Karpas-422 (cell line): ENCODE measurements at regions not wholly inside any gene's neighbourhood (a gene's known extent, or its start where the extent isn't known, plus 50 kb on each side); places are given as distances from the start of the nearest gene placed in this dataset.

ENCODE experiments used
- DNase-seq: peaks from one replicate; pipeline ENCODE4 v3.0.0-alpha.2; 2015
- H2AFZ ChIP-seq: fragments of 200-600 bp; sonication (generic); 2 replicates; pipeline ENCODE4 v1.6.1; 2014; ENCODE audit warnings: antibody characterized with exemption, low read length, mixed read lengths
- H3K27ac ChIP-seq: fragments of 200-600 bp; sonication (generic); 2 replicates; pipeline ENCODE4 v1.5.1; 2014; ENCODE audit warnings: mild to moderate bottlenecking, low read length, moderate library complexity
- H3K27me3 ChIP-seq: fragments of 200-600 bp; sonication (generic); 2 replicates; pipeline ENCODE4 v1.6.1; 2014; ENCODE audit warnings: low read length, mixed read lengths
- H3K36me3 ChIP-seq: fragments of 200-600 bp; sonication (generic); 2 replicates; pipeline ENCODE4 v1.6.1; 2014; ENCODE audit warnings: low read length, mixed read lengths; ENCODE audit not compliant: insufficient read depth
- H3K4me1 ChIP-seq: fragments of 200-600 bp; sonication (generic); 2 replicates; pipeline ENCODE4 v1.6.1; 2014; ENCODE audit warnings: mild to moderate bottlenecking, low read length, mixed read lengths
- H3K4me2 ChIP-seq: fragments of 200-600 bp; sonication (generic); 2 replicates; pipeline ENCODE4 v1.6.1; 2014; ENCODE audit warnings: low read length, low read depth, mild to moderate bottlenecking; ENCODE audit not compliant: poor library complexity, severe bottlenecking
- H3K4me3 ChIP-seq: fragments of 200-600 bp; sonication (generic); 2 replicates; pipeline ENCODE4 v1.5.1; 2014; ENCODE audit warnings: mild to moderate bottlenecking, antibody characterized with exemption, low read length, mixed read lengths
- H3K79me2 ChIP-seq: fragments of 200-600 bp; sonication (generic); 2 replicates; pipeline ENCODE4 v1.6.1; 2014; ENCODE audit warnings: mild to moderate bottlenecking, low read length, mixed read lengths
- H3K9ac ChIP-seq: fragments of 200-600 bp; sonication (generic); 2 replicates; pipeline ENCODE4 v1.6.0; 2014; ENCODE audit warnings: low read length
- H3K9me2 ChIP-seq: fragments of 200-600 bp; sonication (generic), shearing (Covaris generic); replicated peaks from 2 replicates; pipeline ENCODE4 v1.6.0; 2014; ENCODE audit warnings: mild to moderate bottlenecking, low read length, moderate library complexity; ENCODE audit not compliant: insufficient read depth
- H3K9me3 ChIP-seq: fragments of 300-700, 200-600 bp; sonication (generic); 2 replicates; pipeline ENCODE4 v1.6.1; 2014; ENCODE audit warnings: low read length, mixed read lengths
- H4K20me1 ChIP-seq: fragments of 200-600 bp; sonication (generic); 2 replicates; pipeline ENCODE4 v1.6.1; 2014; ENCODE audit warnings: mild to moderate bottlenecking, antibody characterized with exemption, low read length, low read depth; ENCODE audit not compliant: insufficient read depth

DNA sequence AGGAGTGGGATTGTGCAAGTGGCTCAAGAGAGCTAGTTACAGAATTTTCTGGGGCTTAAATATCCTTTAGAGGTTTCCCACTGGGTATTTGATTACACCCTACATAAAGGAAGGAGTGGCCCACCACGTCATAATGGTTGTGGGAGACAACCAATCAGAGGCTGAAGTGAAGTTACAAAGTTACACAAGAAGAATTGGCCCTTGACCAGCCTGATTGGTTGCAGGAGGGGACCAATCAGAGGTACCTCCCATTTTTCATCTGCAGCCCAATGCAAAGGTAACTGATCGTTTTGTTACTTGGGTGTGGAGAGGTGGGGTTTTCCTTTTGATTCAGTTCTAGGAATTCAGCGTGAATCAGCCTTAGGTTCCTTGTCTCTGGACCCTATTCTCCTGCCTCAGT is 430.5 kb upstream of the FAT3 start:
- Histone ChIP-seq H3K9ac (no peak overlapping the region), H2AFZ (no peak overlapping the region), H3K36me3 (no peaks in the 10 kb centered on the region), H3K79me2 (no peaks in the 10 kb centered on the region), H3K4me2 (no peak overlapping the region), H3K9me3 (peaks cover 74% of the 10 kb centered on the region), H3K27me3 (no peaks in the 10 kb centered on the region), H3K27ac (no peak overlapping the region), H3K4me3 (no peak overlapping the region), H4K20me1 (no peaks in the 10 kb centered on the region), H3K9me2 (no peaks in the 10 kb centered on the region), H3K4me1 (no peaks in the 10 kb centered on the region)
- DNase-seq, result no peak

DNA sequence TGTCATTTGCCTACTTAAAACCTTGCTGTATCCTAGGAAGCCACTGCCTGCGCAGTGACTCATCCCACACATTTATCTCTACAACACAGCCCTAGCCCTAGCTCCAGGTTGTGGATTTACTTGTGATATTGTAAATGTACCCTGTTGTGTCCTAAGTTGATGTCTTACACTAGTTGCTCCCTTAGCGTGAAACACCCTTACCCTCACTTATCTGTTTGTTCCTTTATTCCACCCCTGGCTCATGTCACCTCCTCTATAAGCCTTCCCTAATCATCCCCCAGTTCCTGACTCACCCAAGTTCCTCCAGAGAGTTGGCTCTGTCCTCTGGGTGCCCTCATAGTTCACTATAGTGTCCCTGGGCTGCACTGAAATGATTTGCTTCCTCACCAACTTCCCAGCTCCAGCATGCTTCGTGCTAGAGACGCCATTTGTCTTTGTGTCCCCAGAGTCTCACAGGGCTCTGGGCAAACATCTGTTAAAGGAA is 431.8 kb upstream of the FAT3 start:
- Histone ChIP-seq H3K36me3 (no peaks in the 10 kb centered on the region), H3K4me1 (no peaks in the 10 kb centered on the region), H3K4me3 (no peak overlapping the region), H3K9me2 (no peaks in the 10 kb centered on the region), H3K9ac (no peak overlapping the region), H2AFZ (no peak overlapping the region), H3K4me2 (no peak overlapping the region), H3K79me2 (no peaks in the 10 kb centered on the region), H3K27me3 (no peaks in the 10 kb centered on the region), H4K20me1 (no peaks in the 10 kb centered on the region), H3K27ac (no peak overlapping the region), H3K9me3 (peaks cover 69% of the 10 kb centered on the region)
- DNase-seq, result no peak

DNA sequence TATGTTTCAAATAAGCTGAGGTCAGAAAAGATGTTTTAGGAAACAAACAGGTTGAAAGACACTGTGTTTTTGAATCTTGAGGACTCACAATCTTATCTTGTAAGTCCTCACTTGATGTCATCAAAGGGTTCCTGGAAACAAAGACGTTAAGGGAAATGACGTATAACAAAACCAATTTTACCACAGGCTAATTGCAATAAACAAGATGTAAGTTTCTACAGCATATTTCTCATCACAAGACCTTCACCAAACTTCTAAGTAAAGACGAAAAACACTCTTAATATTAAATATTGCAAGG is 433.5 kb upstream of the FAT3 start:
- Histone ChIP-seq H3K9me3 (peaks cover 70% of the 10 kb centered on the region), H3K4me1 (no peaks in the 10 kb centered on the region), H3K4me3 (no peak overlapping the region), H2AFZ (no peak overlapping the region; the same call in 1 of the 2 replicates), H3K9me2 (no peaks in the 10 kb centered on the region), H3K9ac (no peak overlapping the region), H3K27ac (no peak overlapping the region), H3K79me2 (no peaks in the 10 kb centered on the region), H3K27me3 (no peaks in the 10 kb centered on the region), H4K20me1 (no peaks in the 10 kb centered on the region), H3K4me2 (no peak overlapping the region), H3K36me3 (no peaks in the 10 kb centered on the region)
- no peak for DNase-seq

GRCh38 chr11:91790346-91791170 is 434.1 kb upstream of the FAT3 start:
- H4K20me1 ChIP-seq, result no peaks in the 10 kb centered on the region
- no peaks in the 10 kb centered on the region for H3K4me1 ChIP-seq
- no peaks in the 10 kb centered on the region for H3K27me3 ChIP-seq
- no peak overlapping the region for H3K4me2 ChIP-seq
- H3K9me2 ChIP-seq, result no peaks in the 10 kb centered on the region
- H3K27ac ChIP-seq, result no peak overlapping the region
- H3K9ac ChIP-seq, result no peak overlapping the region
- no peaks in the 10 kb centered on the region for H3K79me2 ChIP-seq
- no peak overlapping the region; the same call in 1 of the 2 replicates for H2AFZ ChIP-seq
- H3K4me3 ChIP-seq, result no peak overlapping the region
- no peaks in the 10 kb centered on the region for H3K36me3 ChIP-seq
- no peak for DNase-seq
- H3K9me3 ChIP-seq, result peaks cover 69% of the 10 kb centered on the region

DNA sequence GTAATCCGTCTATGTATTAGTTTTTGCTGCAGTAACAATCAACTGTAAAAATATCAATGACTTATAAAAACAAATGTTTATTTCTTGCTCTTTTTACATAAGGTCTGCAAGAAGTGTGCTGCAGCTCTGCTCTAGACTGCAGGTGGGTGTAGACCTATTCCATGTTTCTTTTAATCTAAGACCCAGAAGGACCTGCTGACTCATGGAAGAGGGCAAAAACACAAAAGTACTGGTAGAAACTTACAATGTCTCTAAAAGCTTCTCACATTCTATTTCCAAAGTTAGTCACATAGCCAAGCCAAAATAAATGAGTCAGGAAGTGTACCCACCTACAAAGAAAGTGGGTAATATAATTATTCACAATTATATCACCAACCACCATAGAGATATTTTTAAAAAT is 435.9 kb upstream of the FAT3 start:
- Histone ChIP-seq H3K27me3 (no peaks in the 10 kb centered on the region), H3K9ac (no peak overlapping the region), H2AFZ (no peak overlapping the region)

GRCh38 chr11:91786097-91786496 is 438.5 kb upstream of the FAT3 start:
- Histone ChIP-seq H3K9ac (no peak overlapping the region), H4K20me1 (no peaks in the 10 kb centered on the region), H3K27me3 (no peaks in the 10 kb centered on the region), H3K27ac (no peak overlapping the region), H3K4me2 (no peak overlapping the region), H3K36me3 (no peaks in the 10 kb centered on the region), H3K4me3 (no peak overlapping the region), H3K9me2 (no peaks in the 10 kb centered on the region), H3K79me2 (no peaks in the 10 kb centered on the region), H2AFZ (no peak overlapping the region), H3K4me1 (no peaks in the 10 kb centered on the region), H3K9me3 (peaks cover 61% of the 10 kb centered on the region)
- no peak for DNase-seq

More for the DNA sequence above, 435.9 kb upstream of the FAT3 start:
- no peak for DNase-seq
- Histone ChIP-seq H3K79me2 (no peaks in the 10 kb centered on the region), H4K20me1 (no peaks in the 10 kb centered on the region), H3K36me3 (no peaks in the 10 kb centered on the region), H3K9me2 (no peaks in the 10 kb centered on the region), H3K9me3 (peaks cover 66% of the 10 kb centered on the region), H3K27ac (no peak overlapping the region), H3K4me1 (no peaks in the 10 kb centered on the region), H3K4me3 (no peak overlapping the region), H3K4me2 (no peak overlapping the region)

DNA sequence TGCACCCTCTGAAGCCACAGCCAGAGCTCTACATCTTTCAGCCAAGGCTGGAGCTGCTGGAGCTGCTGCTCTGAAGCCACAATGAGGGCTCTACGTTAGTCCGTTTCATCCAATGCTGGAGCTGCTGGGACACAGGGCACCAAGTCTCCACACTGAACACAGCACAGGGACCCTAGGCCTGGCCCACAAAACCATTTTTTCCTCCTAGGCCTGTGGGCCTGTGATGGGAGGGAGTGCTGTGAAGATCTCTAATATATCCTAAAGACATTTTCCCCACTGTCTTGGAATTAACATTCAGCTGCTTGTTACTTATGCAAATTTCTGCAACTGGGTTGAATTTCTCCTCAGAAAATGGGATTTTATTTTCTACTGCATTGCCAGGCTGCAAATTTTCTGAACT is 441.4 kb upstream of the FAT3 start:
- peaks cover 74% of the 10 kb centered on the region for H3K9me3 ChIP-seq
- no peaks in the 10 kb centered on the region for H3K27me3 ChIP-seq
- H3K9ac ChIP-seq, result no peak overlapping the region
- H3K9me2 ChIP-seq, result no peaks in the 10 kb centered on the region
- H3K36me3 ChIP-seq, result no peaks in the 10 kb centered on the region
- no peak overlapping the region for H2AFZ ChIP-seq
- no peak overlapping the region for H3K27ac ChIP-seq
- H3K4me2 ChIP-seq, result no peak overlapping the region
- no peak overlapping the region for H3K4me3 ChIP-seq
- no peaks in the 10 kb centered on the region for H3K79me2 ChIP-seq
- no peaks in the 10 kb centered on the region for H4K20me1 ChIP-seq
- H3K4me1 ChIP-seq, result no peaks in the 10 kb centered on the region
- no peak for DNase-seq

GRCh38 chr11:91778758-91779157 is 445.9 kb upstream of the FAT3 start:
- H3K9ac ChIP-seq, result no peak overlapping the region
- H3K79me2 ChIP-seq, result no peaks in the 10 kb centered on the region
- H3K9me3 ChIP-seq, result peaks cover 77% of the 10 kb centered on the region
- no peaks in the 10 kb centered on the region for H3K27me3 ChIP-seq
- no peak overlapping the region for H3K27ac ChIP-seq
- H3K36me3 ChIP-seq, result no peaks in the 10 kb centered on the region
- no peaks in the 10 kb centered on the region for H4K20me1 ChIP-seq
- no peaks in the 10 kb centered on the region for H3K9me2 ChIP-seq
- H3K4me1 ChIP-seq, result no peaks in the 10 kb centered on the region
- DNase-seq, result no peak
- no peak overlapping the region for H3K4me3 ChIP-seq
- H3K4me2 ChIP-seq, result no peak overlapping the region
- no peak overlapping the region for H2AFZ ChIP-seq
